H9 (cell line): ENCODE measurements at regions not wholly inside any gene's neighbourhood (a gene's known extent, or its start where the extent isn't known, plus 50 kb on each side); places are given as distances from the start of the nearest gene placed in this dataset.

Experiments used
- DNase-seq: peaks from one replicate; pipeline ENCODE4 v3.0.0-alpha.2; 2017
- H2AFZ ChIP-seq: one replicate; pipeline ENCODE4 v1.6.1; 2013; ENCODE audit warnings: mild to moderate bottlenecking, low read length, control low read depth, moderate library complexity
- H2AK5ac ChIP-seq: 2 replicates; pipeline ENCODE4 v1.6.1; 2013; ENCODE audit warnings: low read length, control low read depth, mixed read lengths; ENCODE audit not compliant: insufficient read length
- H2BK120ac ChIP-seq: one replicate; pipeline ENCODE4 v1.6.1; 2013; ENCODE audit warnings: low read depth, mild to moderate bottlenecking, low read length, control low read depth, inconsistent platforms; ENCODE audit not compliant: poor library complexity, severe bottlenecking
- H2BK12ac ChIP-seq: 2 replicates; pipeline ENCODE4 v1.6.1; 2013; ENCODE audit warnings: low read length, control low read depth, mixed read lengths, low read depth; ENCODE audit not compliant: insufficient read length
- H2BK15ac ChIP-seq: 2 replicates; pipeline ENCODE4 v1.6.1; 2013; ENCODE audit warnings: low read depth, low read length, control low read depth
- H2BK20ac ChIP-seq: one replicate; pipeline ENCODE4 v1.6.1; 2013; ENCODE audit warnings: low read depth, mild to moderate bottlenecking, low read length, control low read depth, inconsistent platforms; ENCODE audit not compliant: poor library complexity, severe bottlenecking
- H2BK5ac ChIP-seq: 2 replicates; pipeline ENCODE4 v1.6.1; 2013; ENCODE audit warnings: low read length, control low read depth, mixed read lengths; ENCODE audit not compliant: insufficient read length
- H3K14ac ChIP-seq: 2 replicates; pipeline ENCODE4 v1.6.1; 2013; ENCODE audit warnings: low read length, control low read depth; ENCODE audit not compliant: insufficient read depth
- H3K18ac ChIP-seq: 2 replicates; pipeline ENCODE4 v1.6.1; 2013; ENCODE audit warnings: low read depth, mild to moderate bottlenecking, mixed read lengths, low read length, control low read depth; ENCODE audit not compliant: insufficient read length
- H3K23ac ChIP-seq: 2 replicates; pipeline ENCODE4 v1.6.1; 2013; ENCODE audit warnings: low read length, control low read depth, mixed read lengths, low read depth; ENCODE audit not compliant: insufficient read length
- H3K23me2 ChIP-seq: 2 replicates; pipeline ENCODE4 v1.6.1; 2013; ENCODE audit warnings: low read depth, mild to moderate bottlenecking, mixed read lengths, low read length, control low read depth; ENCODE audit not compliant: insufficient read length, poor library complexity, severe bottlenecking
- H3K27ac ChIP-seq: 2 replicates; pipeline ENCODE4 v1.5.1; 2013; ENCODE audit warnings: low read length, control low read depth, mixed read lengths, low read depth; ENCODE audit not compliant: insufficient read length
- H3K27me3 ChIP-seq: 2 replicates; pipeline ENCODE4 v1.6.1; 2013; ENCODE audit warnings: low read length, control low read depth, inconsistent platforms; ENCODE audit not compliant: insufficient read depth
- H3K4ac ChIP-seq: 2 replicates; pipeline ENCODE4 v1.6.1; 2013; ENCODE audit warnings: low read depth, mild to moderate bottlenecking, control low read depth, inconsistent platforms, low read length, moderate library complexity
- H3K4me1 ChIP-seq: 2 replicates; pipeline ENCODE4 v1.6.1; 2013; ENCODE audit warnings: low read length, control low read depth, inconsistent platforms; ENCODE audit not compliant: insufficient read depth
- H3K4me2 ChIP-seq: 2 replicates; pipeline ENCODE4 v1.6.1; 2013; ENCODE audit warnings: low read length, control low read depth, mixed read lengths; ENCODE audit not compliant: insufficient read length, insufficient read depth
- H3K56ac ChIP-seq: 2 replicates; pipeline ENCODE4 v1.6.1; 2013; ENCODE audit warnings: low read depth, mild to moderate bottlenecking, mixed read lengths, low read length, control low read depth; ENCODE audit not compliant: insufficient read length
- H3K79me1 ChIP-seq: 2 replicates; pipeline ENCODE4 v1.6.1; 2013; ENCODE audit warnings: low read depth, mild to moderate bottlenecking, moderate library complexity, low read length, control low read depth, inconsistent platforms; ENCODE audit not compliant: insufficient read depth, poor library complexity, severe bottlenecking
- H3K79me2 ChIP-seq: 2 replicates; pipeline ENCODE4 v1.6.1; 2013; ENCODE audit warnings: low read length, control low read depth, inconsistent platforms; ENCODE audit not compliant: insufficient read depth
- H3K9ac ChIP-seq: 2 replicates; pipeline ENCODE4 v1.6.1; 2013; ENCODE audit warnings: low read length, control low read depth, mixed read lengths; ENCODE audit not compliant: insufficient read length; ENCODE audit errors: extremely low read depth
- H3K9me3 ChIP-seq: one replicate; pipeline ENCODE4 v1.6.1; 2013; ENCODE audit warnings: low read depth, low read length, inconsistent platforms; ENCODE audit not compliant: control insufficient read depth
- H3T11ph ChIP-seq: one replicate; pipeline ENCODE4 v1.6.1; 2013; ENCODE audit warnings: mild to moderate bottlenecking, low read length, control low read depth, inconsistent platforms
- H4K20me1 ChIP-seq: one replicate; pipeline ENCODE4 v1.6.1; 2013; ENCODE audit not compliant: control insufficient read depth, insufficient read length, insufficient read depth
- H4K5ac ChIP-seq: 2 replicates; pipeline ENCODE4 v1.6.1; 2013; ENCODE audit warnings: low read depth, mild to moderate bottlenecking, mixed read lengths, low read length, control low read depth; ENCODE audit not compliant: insufficient read length
- H4K8ac ChIP-seq: replicated peaks from 2 replicates; pipeline ENCODE4 v1.6.1; 2013; ENCODE audit warnings: low read length, control low read depth, mixed read lengths, low read depth; ENCODE audit not compliant: insufficient read length
- H4K91ac ChIP-seq: 2 replicates; pipeline ENCODE4 v1.6.1; 2013; ENCODE audit warnings: low read depth, mild to moderate bottlenecking, moderate library complexity, mixed read lengths, low read length, control low read depth; ENCODE audit not compliant: insufficient read length
- H3K27ac Mint-ChIP-seq, 3 experiments: 2 replicates in 2 of 3; 3 replicates in 1 of 3; pipeline ENCODE4 v1.8.0; 2020 to 2021; ENCODE audit warnings: mixed read lengths in 3 of 3, mild to moderate bottlenecking in 1 of 3, moderate library complexity in 1 of 3
- H3K27me3 Mint-ChIP-seq: 2 replicates; pipeline ENCODE4 v1.8.0; 2021; ENCODE audit warnings: low read depth, mild to moderate bottlenecking, moderate library complexity, mixed read lengths
- H3K36me3 Mint-ChIP-seq, 3 experiments: 2 replicates in 2 of 3; 3 replicates in 1 of 3; pipeline ENCODE4 v1.8.0; 2020 to 2021; ENCODE audit warnings: low read depth in 3 of 3, mixed read lengths in 3 of 3; ENCODE audit not compliant: insufficient read depth in 1 of 3
- H3K4me1 Mint-ChIP-seq, 2 experiments: 2 replicates each; pipeline ENCODE4 v1.8.0; 2020; ENCODE audit warnings: mixed read lengths in 2 of 2
- H3K4me3 Mint-ChIP-seq, 2 experiments: 2 replicates in 1 of 2; 3 replicates in 1 of 2; pipeline ENCODE4 v1.8.0; 2020 to 2021; ENCODE audit warnings: mild to moderate bottlenecking in 2 of 2, mixed read lengths in 2 of 2, moderate library complexity in 1 of 2
- H3K9me3 Mint-ChIP-seq, 2 experiments: 2 replicates in 1 of 2; 3 replicates in 1 of 2; pipeline ENCODE4 v1.8.0; 2020; ENCODE audit warnings: mild to moderate bottlenecking in 2 of 2, mixed read lengths in 2 of 2, moderate library complexity in 1 of 2
- CTCF ChIP-seq: fragments of 200-600 bp; sonication (generic); conservative IDR thresholded peaks from 3 replicates; pipeline ENCODE4 v1.8.0; 2021; ENCODE audit warnings: antibody characterized with exemption, mild to moderate bottlenecking

GRCh38 chr14:87304404-87304803, 688.6 kb downstream of the GALC start:
- Histone ChIP-seq H2AK5ac (no peak overlapping the region), H3K4me1 (no peaks in the 10 kb centered on the region), H3K4me2 (no peak overlapping the region), H3K23me2 (no peaks in the 10 kb centered on the region), H3K79me2 (no peaks in the 10 kb centered on the region), H3K23ac (no peak overlapping the region), H3K27ac (no peak overlapping the region), H3K4ac (no peak overlapping the region), H3K56ac (no peak overlapping the region), H3K79me1 (no peaks in the 10 kb centered on the region), H4K20me1 (no peaks in the 10 kb centered on the region), H2BK20ac (no peak overlapping the region), H2BK15ac (no peak overlapping the region), H3K18ac (no peak overlapping the region), H3K9ac (no peak overlapping the region), H2AFZ (no peak overlapping the region), H2BK5ac (no peak overlapping the region), H3K9me3 (no peaks in the 10 kb centered on the region), H3K14ac (no peak overlapping the region), H4K8ac (no peak overlapping the region), H3T11ph (no peak overlapping the region), H4K5ac (no peak overlapping the region), H2BK120ac (no peak overlapping the region), H3K27me3 (no peaks in the 10 kb centered on the region), H2BK12ac (no peak overlapping the region), H4K91ac (no peak overlapping the region)
- Mint-ChIP-seq H3K36me3 (no peaks in the 10 kb centered on the region; a peak in 1 of 7 replicates), H3K4me3 (no peak overlapping the region), H3K9me3 (no peaks in the 10 kb centered on the region; a peak in 1 of 5 replicates), H3K4me1 (no peaks in the 10 kb centered on the region), H3K27me3 (no peaks in the 10 kb centered on the region), H3K27ac (no peak overlapping the region)
- TF ChIP-seq CTCF: no peak
- no peak for DNase-seq
